HepG2 (cell line): ENCODE measurements at regions not wholly inside any gene's neighbourhood (a gene's known extent, or its start where the extent isn't known, plus 50 kb on each side); places are given as distances from the start of the nearest gene placed in this dataset.

Experiments used
- ATAC-seq: fragments of 200-7000 bp; cut with Tn5 transposase; 3 replicates; pipeline ENCODE4 v1.9.1; 2020; ENCODE audit warnings: mild to moderate bottlenecking, moderate library complexity
- BruUV-seq: library from RNA; stranded (reverse); fragments of 400-500 nt; replicated peaks from 2 replicates; lab custom pipeline; 2021; lab: Mats Ljungman, UMichigan
- CTCF ChIA-PET: fragments of 300-600 bp; formaldehyde crosslinking; extraction: SDS; loops from one replicate; lab custom pipeline; 2021; ENCODE audit warnings: low total read pairs, inconsistent platforms, low intra/inter-chr PET ratio; lab: Yijun Ruan, JAX
- POLR2A ChIA-PET: fragments of 350-600 bp; sonication (Branson Sonifier 250); formaldehyde crosslinking; loops from one replicate; lab custom pipeline; 2020; ENCODE audit warnings: antibody characterized with exemption, inconsistent platforms; lab: Yijun Ruan, JAX
- DNase-seq: peaks from one replicate; pipeline ENCODE4 v3.0.0-alpha.2; 2015; ENCODE audit warnings: low spot score
- FAIRE-seq: peaks from 3 replicates; lab custom pipeline; 2011; peaks lifted over from hg19 to GRCh38; lab: Jason Lieb, UNC
- H2AFZ ChIP-seq: one replicate; pipeline ENCODE4 v1.6.1; 2011; ENCODE audit warnings: low read length, inconsistent platforms
- H3K27ac ChIP-seq: fragments of 300-600 bp; 3 replicates; pipeline ENCODE4 v1.8.0; 2011; ENCODE audit warnings: mixed run types, mild to moderate bottlenecking, mixed read lengths, low read length, inconsistent platforms; ENCODE audit not compliant: insufficient read depth; ENCODE audit errors: extremely low read length
- H3K27me3 ChIP-seq, 2 experiments: fragments of 200-600 bp in 1 of 2; 2 replicates in 1 of 2; 3 replicates in 1 of 2; pipeline versions ENCODE4 v1.6.0 to v1.8.0; 2011; ENCODE audit warnings: low read length in 2 of 2, mild to moderate bottlenecking in 2 of 2, moderate library complexity in 2 of 2, inconsistent platforms in 1 of 2; ENCODE audit not compliant: insufficient read depth in 2 of 2, control insufficient read depth in 1 of 2
- H3K36me3 ChIP-seq, 2 experiments: fragments of 200-600 bp in 1 of 2; replicated peaks in 1 of 2; 2 replicates in 1 of 2; 3 replicates in 1 of 2; pipeline versions ENCODE4 v1.5.1 to v1.8.0; 2011; ENCODE audit warnings: low read length in 2 of 2, inconsistent platforms in 1 of 2; ENCODE audit not compliant: insufficient read depth in 2 of 2, control insufficient read depth in 1 of 2
- H3K4me1 ChIP-seq: 2 replicates; pipeline ENCODE4 v1.5.1; 2012; ENCODE audit warnings: low read length, inconsistent platforms; ENCODE audit not compliant: insufficient read depth
- H3K4me2 ChIP-seq: 2 replicates; pipeline ENCODE4 v1.6.0; 2011; ENCODE audit warnings: low read depth, low read length, inconsistent platforms
- H3K4me3 ChIP-seq, 3 experiments: fragments of 200-600 bp in 1 of 3; sonication (generic), shearing (Covaris generic) in 1 of 3; replicated peaks in 1 of 3; 2 replicates each; pipeline ENCODE4 v1.5.1; 2011 to 2016; ENCODE audit warnings: low read length in 3 of 3, inconsistent platforms in 2 of 3, low read depth in 2 of 3, mild to moderate bottlenecking in 2 of 3, control low read depth in 1 of 3, mixed read lengths in 1 of 3; ENCODE audit not compliant: insufficient read depth in 1 of 3
- H3K79me2 ChIP-seq: one replicate; pipeline ENCODE4 v1.6.1; 2011; ENCODE audit warnings: low read length, inconsistent platforms; ENCODE audit not compliant: insufficient read depth
- H3K9ac ChIP-seq: 2 replicates; pipeline ENCODE4 v1.6.0; 2011; ENCODE audit warnings: mild to moderate bottlenecking, low read depth, low read length, inconsistent platforms; ENCODE audit not compliant: insufficient read depth
- H3K9me3 ChIP-seq: 2 replicates; pipeline ENCODE4 v1.5.1; 2012; ENCODE audit warnings: mild to moderate bottlenecking, low read length
- H4K20me1 ChIP-seq: 2 replicates; pipeline ENCODE4 v1.6.0; 2011; ENCODE audit warnings: inconsistent platforms, mild to moderate bottlenecking, low read length, moderate library complexity; ENCODE audit not compliant: insufficient read depth
- ARHGAP35 ChIP-seq: sonication (generic); formaldehyde crosslinking; IDR thresholded peaks from 2 replicates; pipeline ENCODE4 v1.9.0; 2022; ENCODE audit warnings: mild to moderate bottlenecking, inconsistent platforms, moderate library complexity, missing genetic modification reagents, borderline replicate concordance
- ATF7 ChIP-seq, 2 experiments: fragments of 450-650 bp in 1 of 2; sonication (generic) in 1 of 2; formaldehyde crosslinking in 1 of 2; IDR thresholded peaks; 2 replicates each; pipeline versions ENCODE4 v1.4.0 to v1.6.1; 2016 to 2020; ENCODE audit warnings: antibody characterized with exemption in 1 of 2, mild to moderate bottlenecking in 1 of 2, missing genetic modification reagents in 1 of 2
- BCL6 ChIP-seq: IDR thresholded peaks from 2 replicates; pipeline ENCODE4 v1.6.1; 2016; ENCODE audit warnings: missing genetic modification reagents, missing compliant biosample characterization
- GATAD1 ChIP-seq: IDR thresholded peaks from 2 replicates; pipeline ENCODE4 v1.6.1; 2016; ENCODE audit warnings: missing genetic modification reagents, missing compliant biosample characterization
- GMEB1 ChIP-seq: sonication (generic); formaldehyde crosslinking; IDR thresholded peaks from 2 replicates; pipeline ENCODE4 v1.5.1; 2020; ENCODE audit warnings: missing genetic modification reagents, mild to moderate bottlenecking, borderline replicate concordance
- GTF3A ChIP-seq: sonication (generic); formaldehyde crosslinking; conservative IDR thresholded peaks from 2 replicates; pipeline ENCODE4 v1.4.0; 2020; ENCODE audit warnings: mild to moderate bottlenecking, missing genetic modification reagents
- MAF1 ChIP-seq: sonication (generic); formaldehyde crosslinking; IDR thresholded peaks from 2 replicates; pipeline ENCODE4 v1.5.0; 2020; ENCODE audit warnings: missing genetic modification reagents, borderline replicate concordance
- MATR3 ChIP-seq: sonication (generic); formaldehyde crosslinking; IDR thresholded peaks from 2 replicates; pipeline ENCODE4 v1.4.0; 2020; ENCODE audit warnings: missing genetic modification reagents
- PCBP2 ChIP-seq: fragments of 200-400 bp; formaldehyde crosslinking; optimal IDR thresholded peaks from 2 replicates; pipeline ENCODE3; 2018; ENCODE audit warnings: low read length, low read depth; ENCODE audit not compliant: poor library complexity, severe bottlenecking
- SIN3A ChIP-seq: IDR thresholded peaks from 2 replicates; pipeline ENCODE4 v1.6.1; 2011; ENCODE audit warnings: low read depth, mild to moderate bottlenecking, control low read depth, low read length, borderline replicate concordance
- ZNF367 ChIP-seq: sonication (generic); formaldehyde crosslinking; IDR thresholded peaks from 2 replicates; pipeline ENCODE4 v1.4.0; 2020; ENCODE audit warnings: missing genetic modification reagents, borderline replicate concordance
- ZNF790 ChIP-seq: sonication (generic); formaldehyde crosslinking; IDR thresholded peaks from 2 replicates; pipeline ENCODE4 v1.8.0; 2022; ENCODE audit warnings: missing genetic modification reagents, mild to moderate bottlenecking, borderline replicate concordance
- WGBS: methylation state at CpG from one replicate; pipeline ENCODE4 v1.1.6; 2017; ENCODE audit warnings: low lambda C conversion rate; 5-methylcytosine and 5-hydroxymethylcytosine counted together
- in situ Hi-C: cut with HindIII; loops from 2 replicates; pipeline ENCODE4 v1.10.0; 2017; ENCODE audit warnings: low pct_unique_long_range_greater_than_20kb; ENCODE audit not compliant: extremely low pct_ligation_motif_present
- intact Hi-C: fragments of 100-400 bp; cut with micrococcal nuclease; formaldehyde crosslinking; loops from one replicate; pipeline ENCODE4 v1.10.0; 2022; ENCODE audit not compliant: unreplicated experiment
- TF ChIP-seq, protein P1 (sequence below): sonication (generic); formaldehyde crosslinking; IDR thresholded peaks from 2 replicates; pipeline ENCODE4 v1.8.1; 2023; ENCODE audit warnings: mild to moderate bottlenecking, moderate library complexity, missing genetic modification reagents
- TF ChIP-seq, protein P2 (sequence below): sonication (generic); formaldehyde crosslinking; IDR thresholded peaks from 2 replicates; pipeline ENCODE4 v1.5.0; 2020; ENCODE audit warnings: mild to moderate bottlenecking, missing genetic modification reagents

DNA sequence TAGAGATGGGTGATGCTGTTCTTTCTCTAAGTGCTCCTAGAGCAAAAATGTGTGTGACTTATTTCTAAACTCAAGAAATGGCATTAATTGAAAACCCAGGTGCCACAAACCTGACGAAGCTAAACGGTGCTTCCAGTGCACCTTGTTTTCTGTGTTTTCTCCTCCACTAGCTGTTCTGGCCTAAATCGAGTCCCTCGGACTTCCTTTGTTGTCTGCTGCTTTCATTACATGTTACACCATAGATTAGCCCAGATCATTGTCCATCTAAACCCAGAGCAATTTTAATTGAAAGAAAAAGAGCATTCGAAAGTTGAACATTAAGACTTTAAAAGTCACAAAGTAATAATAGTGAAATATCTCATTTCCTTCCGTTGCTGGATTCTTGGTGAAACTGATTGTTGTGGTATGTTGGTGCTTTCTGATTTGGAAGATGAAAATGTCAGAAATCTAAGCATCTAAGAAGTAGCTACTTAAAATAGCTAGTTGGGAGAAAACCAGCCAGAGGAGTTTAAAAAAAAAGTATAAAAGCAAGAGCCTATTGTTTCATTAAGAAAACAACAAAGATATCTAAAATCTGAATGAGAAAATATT lies 219.6 kb upstream of the G2E3 start:
- Histone ChIP-seq H3K27ac (no peak overlapping the region), H3K4me2 (no peak overlapping the region), H3K4me1 (no peaks in the 10 kb centered on the region), H4K20me1 (no peaks in the 10 kb centered on the region), H3K9ac (no peak overlapping the region), H2AFZ (no peak overlapping the region), H3K36me3 (no peaks in the 10 kb centered on the region), H3K27me3 (no peaks in the 10 kb centered on the region), H3K9me3 (no peaks in the 10 kb centered on the region), H3K4me3 (no peak overlapping the region), H3K79me2 (no peaks in the 10 kb centered on the region)
- FAIRE-seq (no peak), DNase-seq (no peak), ATAC-seq (no peak)
- BruUV-seq, result no TSS peak
- 6% methylated on average over 6 of the region's 6 CpGs for WGBS
- intact Hi-C loops, result no loop called here
- ChIA-PET POLR2A (no interaction called here), CTCF (no interaction called here)
- in situ Hi-C loops, result no loop called here
- TF ChIP-seq ZNF367 (CRISPR knock-in tag) (no peak), SIN3A (no peak), MAF1 (CRISPR knock-in tag) (no peak), ZNF790 (no peak), BCL6 (CRISPR knock-in tag) (no peak), GATAD1 (CRISPR knock-in tag) (no peak), MATR3 (CRISPR knock-in tag) (no peak)

DNA sequence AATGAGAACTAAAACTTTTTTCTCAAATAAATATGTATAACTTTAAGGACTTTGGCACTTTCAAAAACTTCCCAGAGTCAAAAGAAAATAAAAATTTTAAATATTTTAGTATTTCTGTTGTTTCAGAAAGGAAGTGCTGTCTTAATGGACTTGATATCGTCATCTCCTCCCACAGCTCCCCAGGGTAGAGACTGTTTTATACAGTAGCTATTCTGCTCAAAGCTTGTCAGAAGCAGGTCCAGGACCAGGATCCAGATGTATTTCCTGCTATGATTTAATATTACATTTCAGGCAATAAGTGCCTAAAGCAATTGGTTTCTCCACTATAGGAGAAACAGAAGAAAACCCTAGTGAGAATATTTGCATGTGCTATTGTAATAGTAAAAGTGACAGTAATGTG lies 218.5 kb upstream of the G2E3 start:
- Histone ChIP-seq H3K27me3 (no peaks in the 10 kb centered on the region), H3K4me2 (no peak overlapping the region), H3K9ac (no peak overlapping the region), H3K4me1 (no peaks in the 10 kb centered on the region), H4K20me1 (no peaks in the 10 kb centered on the region), H2AFZ (no peak overlapping the region), H3K27ac (no peak overlapping the region), H3K79me2 (no peaks in the 10 kb centered on the region), H3K9me3 (peaks cover 3% of the 10 kb centered on the region; the same call in 1 of the 2 replicates), H3K4me3 (no peak overlapping the region), H3K36me3 (no peaks in the 10 kb centered on the region)
- intact Hi-C loops (no loop called here), in situ Hi-C loops (no loop called here)
- DNase-seq (no peak), ATAC-seq (no peak), FAIRE-seq (no peak)
- no TSS peak for BruUV-seq
- CTCF ChIA-PET, result no interaction called here
- POLR2A ChIA-PET, result no interaction called here
- 63% methylated on average over 1 of the region's 1 CpG for WGBS
- no peak for TF ChIP-seq GMEB1 (CRISPR knock-in tag)
- TF ChIP-seq ATF7 (IDR thresholded peaks at IDR 0.05), result no peak
- TF ChIP-seq ATF7 (CRISPR knock-in tag; IDR thresholded peaks at IDR 0.05), result no peak
- no peak for TF ChIP-seq GTF3A
- no peak for TF ChIP-seq SIN3A
- no peak for TF ChIP-seq PCBP2
- TF ChIP-seq, protein P1, sequence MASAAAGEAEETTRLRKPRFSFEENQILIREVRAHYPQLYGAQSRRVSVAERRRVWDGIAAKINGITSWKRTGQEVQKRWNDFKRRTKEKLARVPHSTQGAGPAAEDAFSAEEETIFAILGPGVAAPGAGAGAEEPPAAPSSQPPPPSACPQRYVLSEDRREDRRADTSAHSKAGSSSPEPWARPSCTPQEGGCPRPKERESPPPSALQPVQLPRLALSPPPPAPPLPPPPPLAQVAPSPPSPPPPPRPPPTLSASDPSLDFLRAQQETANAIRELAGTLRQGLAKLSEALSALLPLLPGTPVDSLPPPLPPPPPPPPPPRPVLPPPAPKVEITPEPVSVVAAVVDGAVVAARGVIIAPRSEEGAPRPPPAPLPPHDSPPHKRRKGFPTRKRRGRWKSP (CRISPR knock-in tag), result no peak
- no peak for TF ChIP-seq ARHGAP35 (CRISPR knock-in tag)
- TF ChIP-seq, protein P2, sequence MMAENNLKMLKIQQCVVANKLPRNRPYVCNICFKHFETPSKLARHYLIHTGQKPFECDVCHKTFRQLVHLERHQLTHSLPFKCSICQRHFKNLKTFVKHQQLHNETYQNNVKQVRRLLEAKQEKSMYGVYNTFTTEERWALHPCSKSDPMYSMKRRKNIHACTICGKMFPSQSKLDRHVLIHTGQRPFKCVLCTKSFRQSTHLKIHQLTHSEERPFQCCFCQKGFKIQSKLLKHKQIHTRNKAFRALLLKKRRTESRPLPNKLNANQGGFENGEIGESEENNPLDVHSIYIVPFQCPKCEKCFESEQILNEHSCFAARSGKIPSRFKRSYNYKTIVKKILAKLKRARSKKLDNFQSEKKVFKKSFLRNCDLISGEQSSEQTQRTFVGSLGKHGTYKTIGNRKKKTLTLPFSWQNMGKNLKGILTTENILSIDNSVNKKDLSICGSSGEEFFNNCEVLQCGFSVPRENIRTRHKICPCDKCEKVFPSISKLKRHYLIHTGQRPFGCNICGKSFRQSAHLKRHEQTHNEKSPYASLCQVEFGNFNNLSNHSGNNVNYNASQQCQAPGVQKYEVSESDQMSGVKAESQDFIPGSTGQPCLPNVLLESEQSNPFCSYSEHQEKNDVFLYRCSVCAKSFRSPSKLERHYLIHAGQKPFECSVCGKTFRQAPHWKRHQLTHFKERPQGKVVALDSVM, result no peak
